Psoas muscle (tissue), 7 donors: ENCODE measurements at regions not wholly inside any gene's neighbourhood (a gene's known extent, or its start where the extent isn't known, plus 50 kb on each side); places are given as distances from the start of the nearest gene placed in this dataset.
"Not testable (repeated sequence)": the region's sequence is repeated elsewhere in the genome, so short reads cannot be mapped to it uniquely, and the experiment has no call there.

Experiments
- ATAC-seq, 4 donors: fragments of 200-7000 bp; cut with Tn5 transposase; one replicate each; pipeline ENCODE4 v1.9.1; 2020; ENCODE audit warnings: moderate library complexity in 3 of 4, mild to moderate bottlenecking in 2 of 4
- DNase-seq, 2 donors: peaks; one replicate each; pipeline ENCODE4 v3.0.0-alpha.2; 2020
- H3K27ac ChIP-seq: fragments of 200-600 bp; one replicate; pipeline ENCODE4 v1.8.0; 2022
- H3K27me3 ChIP-seq, 3 donors: fragments of 200-600 bp in 1 of 3; one replicate each; pipeline versions ENCODE4 v1.6.1 to v1.8.0; 2013 to 2022; ENCODE audit warnings: low read length in 2 of 3, mild to moderate bottlenecking in 2 of 3, moderate library complexity in 1 of 3; ENCODE audit not compliant: insufficient read depth in 3 of 3
- H3K36me3 ChIP-seq, 2 donors: fragments of 200-600 bp in 1 of 2; one replicate each; pipeline versions ENCODE4 v1.6.1 to v1.8.0; 2013 to 2022; ENCODE audit warnings: low read depth in 1 of 2, mild to moderate bottlenecking in 1 of 2, moderate library complexity in 1 of 2; ENCODE audit not compliant: insufficient read depth in 1 of 2
- H3K4me1 ChIP-seq: fragments of 200-600 bp; one replicate; pipeline ENCODE4 v1.8.0; 2022
- H3K4me3 ChIP-seq: fragments of 200-600 bp; one replicate; pipeline ENCODE4 v1.8.0; 2022; ENCODE audit warnings: mild to moderate bottlenecking
- H3K9me3 ChIP-seq: fragments of 200-600 bp; one replicate; pipeline ENCODE4 v1.8.0; 2022
- CTCF ChIP-seq: fragments of 200-600 bp; IDR thresholded peaks from one replicate; pipeline ENCODE4 v1.8.0; 2022; ENCODE audit warnings: antibody characterized with exemption
- WGBS, 3 donors: extraction: QIAGEN DNeasy Blood & Tissue Kit; methylation state at CpG; one replicate each; pipeline versions ENCODE4 v1.1.6 to v1.1.7; 2013; 5-methylcytosine and 5-hydroxymethylcytosine counted together
- intact Hi-C, 2 donors: fragments of 100-400 bp; cut with DNase I; formaldehyde crosslinking; loops; one replicate each; pipeline versions ENCODE4 v1.11.0 to v1.14.2; 2022
- donor health status: healthy with polysubstance abuse.
- donor health status: DM: no; HTN: no; CAD: no; lungs with moderate emphysema.
- donor health status: Bipolar disorder and iron deficiency.
- donor health status: healthy.
- donor health status: DM: yes; HTN: yes; CAD: no.
- donor health status: DM: no; HTN: no; CAD: no.
- donor health status: DM: yes; HTN: yes; CAD: no.

- no peak for DNase-seq
- Histone ChIP-seq H3K27ac (no peak overlapping the region), H3K36me3 (no peaks in the 10 kb centered on the region), H3K4me3 (no peak overlapping the region), H3K27me3 (no peaks in the 10 kb centered on the region), H3K4me1 (no peaks in the 10 kb centered on the region), H3K9me3 (no peaks in the 10 kb centered on the region)
- intact Hi-C loops: loop anchor here (10.0 kb wide), 4 partner anchors 117 to 767 kb away; no protein-coding TSS in a partner anchor
- 80 to 90% (median 89%) methylated on average over 5 of the region's 5 CpGs for WGBS, 3 donors
- TF ChIP-seq CTCF: no peak
- ATAC-seq: no peak
Measured at GRCh38 chr9:115888131-115888530, 265.5 kb upstream of the PAPPA start.

- Histone ChIP-seq H3K27ac (no peak overlapping the region), H3K4me1 (no peaks in the 10 kb centered on the region), H3K27me3 (no peaks in the 10 kb centered on the region), H3K36me3 (no peaks in the 10 kb centered on the region), H3K9me3 (no peaks in the 10 kb centered on the region), H3K4me3 (no peak overlapping the region)
- WGBS, 3 donors: 24 to 36% (median 31%) methylated on average over 2 of the region's 2 CpGs
- no peak for TF ChIP-seq CTCF
- ATAC-seq: no peak
- intact Hi-C loops: no loop called here
- DNase-seq: no peak
Measured at GRCh38 chr9:115891929-115892328, 261.7 kb upstream of the PAPPA start.

- H3K4me3 ChIP-seq, H3K36me3 ChIP-seq, ATAC-seq, H3K4me1 ChIP-seq, DNase-seq, H3K9me3 ChIP-seq, H3K27me3 ChIP-seq, intact Hi-C loops, H3K27ac ChIP-seq: not testable (repeated sequence)
- WGBS, 3 donors: 32 to 51% (median 32%) methylated on average over 2 of the region's 2 CpGs
Measured at GRCh38 chr9:115898478-115898877, 255.1 kb upstream of the PAPPA start.

- intact Hi-C loops: no loop called here
- H3K36me3 ChIP-seq: no peaks in the 10 kb centered on the region
- ATAC-seq (no peak), DNase-seq (no peak)
- H3K9me3 ChIP-seq: no peaks in the 10 kb centered on the region
- no peak overlapping the region for H3K27ac ChIP-seq
- H3K27me3 ChIP-seq: no peaks in the 10 kb centered on the region
- no peak overlapping the region for H3K4me3 ChIP-seq
- H3K4me1 ChIP-seq: no peaks in the 10 kb centered on the region
- no peak for TF ChIP-seq CTCF
Measured at GRCh38 chr9:115900698-115901097, 252.9 kb upstream of the PAPPA start.

- Histone ChIP-seq H3K9me3 (no peaks in the 10 kb centered on the region), H3K36me3 (no peaks in the 10 kb centered on the region), H3K4me3 (no peak overlapping the region), H3K27ac (no peak overlapping the region), H3K27me3 (peaks cover 0 to 1% (median 0%) of the 10 kb centered on the region in 3 donors), H3K4me1 (no peaks in the 10 kb centered on the region)
- ATAC-seq (no peak), DNase-seq (no peak)
- TF ChIP-seq CTCF: no peak
- intact Hi-C loops: no loop called here
- WGBS, 3 donors: 47 to 83% (median 68%) methylated on average over 2 of the region's 2 CpGs
Measured at GRCh38 chr9:115910959-115911358, 242.6 kb upstream of the PAPPA start.
